Mesodermal cell (in vitro differentiated cells): ENCODE measurements at regions not wholly inside any gene's neighbourhood (a gene's known extent, or its start where the extent isn't known, plus 50 kb on each side); places are given as distances from the start of the nearest gene placed in this dataset.

Source experiments
- H3K27ac ChIP-seq: 2 replicates; pipeline ENCODE4 v1.7.0; 2013; ENCODE audit warnings: mild to moderate bottlenecking, low read depth, low read length, moderate library complexity; ENCODE audit not compliant: severe bottlenecking
- H3K36me3 ChIP-seq: 2 replicates; pipeline ENCODE4 v1.7.1; 2013; ENCODE audit warnings: mild to moderate bottlenecking, low read length, moderate library complexity; ENCODE audit not compliant: control insufficient read depth, insufficient read depth
- H3K4me1 ChIP-seq: one replicate; pipeline ENCODE4 v1.7.1; 2013; ENCODE audit warnings: mild to moderate bottlenecking, low read length; ENCODE audit not compliant: insufficient read depth, control insufficient read depth, poor library complexity, severe bottlenecking
- H3K4me3 ChIP-seq: 2 replicates; pipeline ENCODE4 v1.7.0; 2013; ENCODE audit warnings: low read length, control low read depth, mild to moderate bottlenecking; ENCODE audit not compliant: insufficient read depth, poor library complexity, severe bottlenecking; ENCODE audit errors: extremely low read depth
- H3K9me3 ChIP-seq: 2 replicates; pipeline ENCODE4 v1.7.1; 2013; ENCODE audit warnings: mild to moderate bottlenecking, low read length, moderate library complexity; ENCODE audit not compliant: control insufficient read depth
- WGBS, 2 experiments: methylation state at CpG; one replicate each; pipeline ENCODE4 v1.1.5; 2013; ENCODE audit warnings: missing lambda C conversion rate in 2 of 2; ENCODE audit not compliant: insufficient coverage in 2 of 2; 5-methylcytosine and 5-hydroxymethylcytosine counted together

DNA sequence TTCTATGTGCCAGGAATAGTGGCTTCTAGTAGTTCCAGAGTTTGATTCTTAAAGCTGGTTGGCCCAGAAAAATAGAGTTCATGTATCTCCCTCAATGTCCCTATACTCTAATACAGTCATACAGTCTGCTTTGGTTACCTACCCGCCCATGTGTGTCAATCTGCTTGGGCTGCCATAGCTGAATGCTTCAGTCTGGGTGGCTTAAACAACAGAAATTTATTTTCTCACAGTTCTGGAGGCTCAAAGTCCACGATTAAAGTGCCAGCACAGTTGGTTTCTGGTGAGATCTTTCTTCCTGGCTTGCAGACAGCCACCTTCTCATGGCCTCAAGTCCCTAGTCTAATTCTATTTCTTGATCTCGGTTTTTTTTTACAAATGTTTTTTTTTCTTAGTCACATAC is 1739.0 kb downstream of the MAT2B start:
- Histone ChIP-seq H3K27ac (no peak overlapping the region), H3K4me3 (no peak overlapping the region), H3K9me3 (no peaks in the 10 kb centered on the region), H3K36me3 (no peaks in the 10 kb centered on the region), H3K4me1 (no peaks in the 10 kb centered on the region)
- WGBS, 2 experiments, result 81 to 82% methylated on average over 2 of the region's 3 CpGs

DNA sequence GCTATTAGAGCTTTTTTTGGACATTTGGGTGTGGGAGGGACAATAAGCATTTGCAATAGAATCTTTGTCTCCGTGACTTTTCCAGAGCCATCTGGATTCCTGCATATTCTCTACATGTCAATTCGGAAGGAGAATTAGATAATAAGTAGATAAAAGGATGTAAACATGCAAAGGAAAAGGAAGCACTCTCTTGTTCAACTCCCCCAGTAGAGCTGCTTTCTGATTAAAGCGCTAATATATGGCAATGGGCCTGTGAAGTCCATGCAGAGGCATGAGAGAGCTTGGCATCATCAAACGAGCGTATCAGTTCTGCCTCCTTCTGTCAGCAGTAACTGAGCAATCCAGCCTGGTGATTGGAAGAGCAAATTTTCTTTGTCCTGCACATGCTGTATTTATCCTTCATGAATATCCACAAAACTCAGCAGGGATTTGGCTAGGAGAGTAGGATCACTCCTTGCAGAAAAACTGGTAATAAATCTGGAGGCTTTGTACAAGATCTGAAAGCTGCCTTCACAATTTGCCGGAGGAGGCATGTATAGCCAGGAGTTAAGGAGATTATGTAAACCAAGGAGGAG is 1752.9 kb downstream of the MAT2B start:
- Histone ChIP-seq H3K9me3 (no peaks in the 10 kb centered on the region), H3K4me1 (no peaks in the 10 kb centered on the region), H3K36me3 (no peaks in the 10 kb centered on the region), H3K4me3 (no peak overlapping the region), H3K27ac (no peak overlapping the region)
- WGBS, 2 experiments, result 80 to 100% methylated on average over 2 to 3 of the region's 6 CpGs

DNA sequence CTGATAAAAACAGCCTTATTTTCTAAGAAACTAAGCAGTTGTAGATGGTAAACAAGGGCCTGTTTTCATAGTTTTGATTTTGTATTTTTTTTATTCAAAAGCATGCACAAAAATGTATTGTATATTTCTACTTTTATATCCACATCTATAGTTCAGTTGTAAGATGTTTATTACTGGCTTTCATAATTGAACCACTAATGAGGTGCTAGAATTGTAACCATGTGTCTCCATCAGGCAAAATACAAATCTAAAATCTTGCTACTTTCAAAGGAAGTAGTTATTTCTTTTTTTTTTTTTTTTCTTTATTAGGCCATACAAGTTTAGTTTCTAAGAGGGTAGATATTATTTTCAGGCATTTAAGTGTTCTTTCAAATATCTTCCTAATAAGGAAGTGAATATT is 1755.0 kb downstream of the MAT2B start:
- H3K27ac ChIP-seq, result no peak overlapping the region
- no peak overlapping the region for H3K4me3 ChIP-seq
- H3K4me1 ChIP-seq, result no peaks in the 10 kb centered on the region
- H3K9me3 ChIP-seq, result no peaks in the 10 kb centered on the region
- H3K36me3 ChIP-seq, result no peaks in the 10 kb centered on the region

DNA sequence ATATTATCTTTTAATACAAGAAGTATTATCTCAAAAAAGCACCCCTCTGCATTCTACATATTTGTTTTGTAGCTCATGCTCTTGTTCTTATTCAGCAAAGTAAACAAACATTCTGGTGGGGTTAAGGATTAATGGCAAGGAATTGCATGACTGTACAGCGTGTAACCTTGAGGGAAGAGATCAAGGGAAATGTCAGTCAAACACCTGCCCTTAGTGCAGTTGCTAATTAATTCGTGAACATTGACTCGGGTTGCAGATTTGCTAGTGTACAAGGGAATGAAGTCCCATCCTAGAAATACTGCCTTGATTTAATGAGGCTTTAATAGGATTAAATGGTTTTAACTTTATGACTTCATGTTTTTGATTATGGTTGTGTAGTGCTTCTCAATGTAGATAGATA is 1758.1 kb downstream of the MAT2B start:
- Histone ChIP-seq H3K4me3 (no peak overlapping the region), H3K4me1 (no peaks in the 10 kb centered on the region), H3K9me3 (no peaks in the 10 kb centered on the region), H3K36me3 (no peaks in the 10 kb centered on the region), H3K27ac (no peak overlapping the region)
- 87 to 100% methylated on average over 1 to 3 of the region's 3 CpGs for WGBS, 2 experiments

DNA sequence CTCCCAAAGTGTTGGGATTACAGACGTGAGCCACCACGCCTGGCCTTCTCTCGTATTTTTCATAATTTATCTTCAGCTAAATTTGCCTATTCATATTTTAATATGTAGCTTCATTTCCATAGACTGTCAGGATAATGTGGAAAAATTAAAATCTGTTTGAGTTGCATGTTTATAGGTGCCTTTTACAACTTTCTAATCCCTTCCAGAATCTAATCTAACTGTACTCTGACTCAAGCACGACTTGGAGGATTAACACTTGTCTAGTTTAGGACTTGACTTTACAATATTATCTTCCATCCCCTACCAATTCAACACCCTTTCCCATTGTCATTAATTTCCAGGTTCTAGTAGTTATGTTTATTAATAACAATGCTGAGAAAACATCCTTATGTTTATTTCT is 1761.5 kb downstream of the MAT2B start:
- H3K36me3 ChIP-seq, result no peaks in the 10 kb centered on the region

DNA sequence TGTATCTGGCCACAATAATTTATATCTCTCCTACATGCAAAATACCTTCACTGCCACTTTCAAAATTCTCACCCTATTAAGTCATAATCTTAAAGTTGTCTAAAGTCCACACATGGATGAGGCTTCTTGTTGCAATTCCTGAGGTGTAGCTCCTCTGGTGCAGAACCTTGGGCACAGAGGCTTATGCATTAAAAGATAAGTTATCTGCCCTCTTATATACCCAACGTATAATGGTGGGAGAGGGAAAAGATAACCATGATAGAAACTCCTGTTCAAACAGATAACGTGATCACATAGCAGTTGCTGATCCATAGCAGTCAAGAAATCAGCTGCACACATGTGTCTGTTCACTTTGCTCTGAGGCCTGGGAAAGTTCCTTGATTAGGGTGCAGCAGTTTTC is 1767.0 kb downstream of the MAT2B start:
- H3K36me3 ChIP-seq, result no peaks in the 10 kb centered on the region
- no peaks in the 10 kb centered on the region for H3K4me1 ChIP-seq
- 90 to 100% methylated on average over 1 to 2 of the region's 2 CpGs for WGBS, 2 experiments

More for the DNA sequence above, 1761.5 kb downstream of the MAT2B start:
- no CpG with 5 or more reads among the region's 4 CpGs for whole genome bisulfite sequencing, 2 experiments
- Histone ChIP-seq H3K4me3 (no peak overlapping the region), H3K27ac (no peak overlapping the region), H3K9me3 (no peaks in the 10 kb centered on the region), H3K4me1 (no peaks in the 10 kb centered on the region)

DNA sequence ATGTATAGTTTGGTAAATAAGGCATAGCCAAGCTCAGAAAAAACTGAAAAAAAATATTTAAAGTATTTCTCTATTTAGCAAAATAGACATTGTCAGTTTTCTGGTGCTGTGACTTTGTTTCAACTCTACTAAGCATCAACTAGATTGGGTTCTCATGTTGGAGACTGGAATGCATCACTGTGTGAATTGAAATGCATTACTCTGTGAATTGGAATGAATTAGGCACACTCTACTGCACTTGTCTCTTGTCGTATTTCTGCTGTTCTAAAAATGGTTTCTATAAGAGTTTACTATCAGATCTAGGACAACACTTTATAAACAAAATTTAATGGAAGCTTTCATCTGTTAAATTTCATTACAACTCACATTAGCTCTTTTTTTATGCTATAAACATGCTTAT is 1772.2 kb downstream of the MAT2B start:
- no peaks in the 10 kb centered on the region for H3K4me1 ChIP-seq
- no peak overlapping the region for H3K27ac ChIP-seq
- no CpG with 5 or more reads among the region's 1 CpG for WGBS, 2 experiments
- H3K36me3 ChIP-seq, result no peaks in the 10 kb centered on the region
- no peak overlapping the region for H3K4me3 ChIP-seq
- no peaks in the 10 kb centered on the region for H3K9me3 ChIP-seq

More for the DNA sequence above, 1767.0 kb downstream of the MAT2B start:
- no peak overlapping the region for H3K4me3 ChIP-seq
- H3K27ac ChIP-seq, result no peak overlapping the region
- H3K9me3 ChIP-seq, result no peaks in the 10 kb centered on the region

DNA sequence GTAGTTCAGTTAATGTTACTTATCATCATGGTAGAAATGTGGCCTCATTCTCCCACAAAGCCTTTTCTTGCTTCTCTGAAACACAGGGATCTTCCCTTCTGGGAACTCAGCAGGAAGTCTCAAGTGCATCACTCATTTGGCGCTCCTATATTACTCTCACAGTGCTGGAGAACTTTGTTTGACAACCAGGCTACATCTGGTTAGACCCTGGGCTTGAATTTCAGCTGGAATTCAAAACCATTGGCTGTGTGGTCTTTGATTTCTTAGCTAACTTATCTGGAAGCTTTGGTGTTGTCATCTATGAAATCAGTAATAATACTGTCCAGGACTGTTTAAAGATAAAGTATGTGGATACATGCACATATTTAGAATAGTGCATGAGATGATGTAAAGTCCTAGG is 1777.1 kb downstream of the MAT2B start:
- 67 to 83% methylated on average over 1 of the region's 1 CpG for WGBS, 2 experiments
- no peaks in the 10 kb centered on the region for H3K4me1 ChIP-seq
- no peaks in the 10 kb centered on the region for H3K9me3 ChIP-seq
- no peak overlapping the region for H3K4me3 ChIP-seq
- H3K36me3 ChIP-seq, result no peaks in the 10 kb centered on the region
- no peak overlapping the region for H3K27ac ChIP-seq

DNA sequence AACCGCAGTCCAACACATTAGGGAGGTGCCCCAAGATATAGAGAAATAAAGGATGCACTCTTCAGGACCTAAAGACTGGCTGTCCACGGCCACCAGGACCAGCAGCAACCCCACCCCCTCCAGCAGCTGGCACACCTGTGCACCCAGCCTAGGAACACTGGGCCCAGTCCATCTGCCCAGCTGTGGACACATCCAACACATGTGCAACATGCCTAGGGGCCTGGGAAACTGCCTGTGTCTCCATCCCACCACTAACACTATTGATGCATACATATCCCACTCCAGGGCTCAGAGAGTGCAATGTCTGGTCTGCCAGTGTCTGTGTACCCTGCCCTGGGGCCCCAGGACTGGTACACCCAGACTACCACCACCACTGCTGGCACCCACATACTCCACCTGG is 1781.3 kb downstream of the MAT2B start:
- Histone ChIP-seq H3K4me1 (no peaks in the 10 kb centered on the region), H3K9me3 (no peaks in the 10 kb centered on the region), H3K27ac (no peak overlapping the region), H3K36me3 (no peaks in the 10 kb centered on the region), H3K4me3 (no peak overlapping the region)
- WGBS, 2 experiments, result 90 to 92% methylated on average over 2 of the region's 2 CpGs

DNA sequence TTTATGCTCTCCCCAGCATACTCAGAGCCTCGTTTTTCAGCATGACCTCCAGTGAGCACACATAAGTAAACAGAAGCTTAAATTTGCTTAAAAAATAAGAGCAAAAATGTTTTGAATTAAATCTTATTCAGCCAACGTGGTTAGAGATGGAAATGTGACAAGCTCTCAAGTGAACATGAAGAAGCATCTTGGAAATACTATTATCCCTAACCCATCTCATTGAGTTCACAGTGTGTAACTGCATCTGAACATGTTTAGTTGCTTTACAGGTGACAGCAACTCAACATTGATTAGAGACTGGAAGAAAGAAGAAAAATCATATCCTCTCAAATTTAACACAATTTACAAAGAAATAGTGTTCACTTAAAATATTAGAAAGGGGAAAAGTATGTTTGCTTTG is 1785.1 kb downstream of the MAT2B start:
- no CpG with 5 or more reads among the region's 2 CpGs for WGBS, 2 experiments
- no peak overlapping the region for H3K4me3 ChIP-seq
- no peaks in the 10 kb centered on the region for H3K36me3 ChIP-seq
- no peaks in the 10 kb centered on the region for H3K9me3 ChIP-seq
- no peaks in the 10 kb centered on the region for H3K4me1 ChIP-seq
- no peak overlapping the region for H3K27ac ChIP-seq

DNA sequence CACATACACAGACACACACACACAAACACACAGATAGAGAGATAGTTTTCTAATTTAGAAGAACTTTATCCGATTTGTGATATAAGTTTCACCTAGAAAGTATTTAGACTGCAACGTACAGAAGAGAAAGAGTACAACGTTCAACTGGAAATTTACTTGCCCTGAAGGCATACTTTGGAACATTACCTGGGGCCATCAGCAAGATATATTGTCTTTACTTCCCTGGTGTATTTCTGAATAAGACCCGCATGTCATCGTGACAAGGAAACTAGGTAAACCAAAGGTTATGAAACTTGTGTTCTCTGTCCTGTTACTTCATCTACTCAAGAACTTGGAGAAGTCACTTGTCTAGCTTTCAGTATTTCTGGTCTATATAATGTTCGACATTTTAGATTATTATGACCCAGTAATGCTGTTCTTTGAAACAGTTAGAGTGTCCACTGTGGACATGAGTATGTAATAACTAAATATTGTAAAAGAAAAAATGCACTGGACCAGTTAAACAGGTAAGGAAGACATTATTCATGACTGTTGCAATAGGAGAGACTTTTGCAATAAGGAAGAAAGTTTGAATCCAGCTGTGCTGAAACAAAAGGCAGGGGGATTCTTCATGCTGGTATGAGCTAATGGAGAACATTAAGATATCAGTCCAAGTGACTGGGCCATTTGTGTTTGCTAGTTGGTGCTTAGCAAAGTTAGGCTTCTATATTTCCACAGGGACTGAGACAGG is 1791.1 kb downstream of the MAT2B start:
- Histone ChIP-seq H3K9me3 (no peaks in the 10 kb centered on the region), H3K36me3 (no peaks in the 10 kb centered on the region), H3K27ac (no peak overlapping the region), H3K4me1 (no peaks in the 10 kb centered on the region), H3K4me3 (no peak overlapping the region)
- 89 to 100% methylated on average over 2 to 4 of the region's 6 CpGs for WGBS, 2 experiments
